ENCODE measurements at regions not wholly inside any gene's neighbourhood (a gene's known extent, or its start where the extent isn't known, plus 50 kb on each side); places are given as distances from the start of the nearest gene placed in this dataset.
"Not testable (repeated sequence)": the region's sequence is repeated elsewhere in the genome, so short reads cannot be mapped to it uniquely, and the experiment has no call there.

- intact Hi-C loops (cut with DNase I; ENCODE audit: low total_unique reads): no loop called here
- no peak overlapping the region for H3K4me3 ChIP-seq
- DNase-seq: no peak
- H3K27me3 ChIP-seq: no peaks in the 10 kb centered on the region
- H3K27ac ChIP-seq: no peak overlapping the region
- no peaks in the 10 kb centered on the region for H3K9me3 ChIP-seq
- no peaks in the 10 kb centered on the region for H3K36me3 ChIP-seq
- TF ChIP-seq CTCF (IDR thresholded peaks at IDR 0.05): no peak
- H3K4me1 ChIP-seq: no peaks in the 10 kb centered on the region
Measured at GRCh38 chr6:145277358-145278086, 457.8 kb downstream of the EPM2A start.

- intact Hi-C loops (cut with DNase I; ENCODE audit: low total_unique reads): no loop called here
- no peaks in the 10 kb centered on the region for H3K36me3 ChIP-seq
- no peak for TF ChIP-seq CTCF (IDR thresholded peaks at IDR 0.05)
- H3K9me3 ChIP-seq: no peaks in the 10 kb centered on the region
- no peak overlapping the region for H3K27ac ChIP-seq
- no peak for DNase-seq
- no peaks in the 10 kb centered on the region for H3K4me1 ChIP-seq
- no peak overlapping the region for H3K4me3 ChIP-seq
- H3K27me3 ChIP-seq: no peaks in the 10 kb centered on the region
Measured at GRCh38 chr6:145278163-145278807, 457.0 kb downstream of the EPM2A start.

GRCh38 chr6:145279551-145279950 lies 455.8 kb downstream of the EPM2A start:
- no peaks in the 10 kb centered on the region for H3K36me3 ChIP-seq
- DNase-seq: no peak
- intact Hi-C loops (cut with DNase I; ENCODE audit: low total_unique reads): no loop called here

GRCh38 chr6:145279993-145280392 lies 455.3 kb downstream of the EPM2A start:
- H3K9me3 ChIP-seq: no peaks in the 10 kb centered on the region
- H3K36me3 ChIP-seq: no peaks in the 10 kb centered on the region
- no peaks in the 10 kb centered on the region for H3K27me3 ChIP-seq
- H3K4me3 ChIP-seq: no peak overlapping the region
- no peak for TF ChIP-seq CTCF (IDR thresholded peaks at IDR 0.05)
- intact Hi-C loops (cut with DNase I; ENCODE audit: low total_unique reads): no loop called here
- H3K4me1 ChIP-seq: no peaks in the 10 kb centered on the region
- no peak overlapping the region for H3K27ac ChIP-seq
- DNase-seq: no peak

More at GRCh38 chr6:145279551-145279950, 455.8 kb downstream of the EPM2A start:
- no peaks in the 10 kb centered on the region for H3K9me3 ChIP-seq
- no peaks in the 10 kb centered on the region for H3K4me1 ChIP-seq
- no peak overlapping the region for H3K27ac ChIP-seq
- H3K27me3 ChIP-seq: no peaks in the 10 kb centered on the region
- no peak for TF ChIP-seq CTCF (IDR thresholded peaks at IDR 0.05)
- H3K4me3 ChIP-seq: no peak overlapping the region

GRCh38 chr6:145283209-145283608 lies 452.1 kb downstream of the EPM2A start:
- not testable (repeated sequence) for H3K36me3 ChIP-seq

GRCh38 chr6:145283856-145284255 lies 451.5 kb downstream of the EPM2A start:
- intact Hi-C loops (cut with DNase I; ENCODE audit: low total_unique reads): no loop called here

More at GRCh38 chr6:145283209-145283608, 452.1 kb downstream of the EPM2A start:
- intact Hi-C loops (cut with DNase I; ENCODE audit: low total_unique reads); H3K4me3 ChIP-seq; DNase-seq; H3K9me3 ChIP-seq; H3K4me1 ChIP-seq; H3K27me3 ChIP-seq; H3K27ac ChIP-seq: not testable (repeated sequence)

More at GRCh38 chr6:145283856-145284255, 451.5 kb downstream of the EPM2A start:
- TF ChIP-seq CTCF (IDR thresholded peaks at IDR 0.05): no peak
- Histone ChIP-seq H3K4me1 (no peaks in the 10 kb centered on the region), H3K4me3 (no peak overlapping the region), H3K27ac (no peak overlapping the region), H3K9me3 (no peaks in the 10 kb centered on the region), H3K27me3 (no peaks in the 10 kb centered on the region), H3K36me3 (no peaks in the 10 kb centered on the region)
- DNase-seq: no peak

Measured in tibial artery (tissue), 4 donors.